IMR-90 (cell line): ENCODE measurements at regions not wholly inside any gene's neighbourhood (a gene's known extent, or its start where the extent isn't known, plus 50 kb on each side); places are given as distances from the start of the nearest gene placed in this dataset.

ENCODE experiments used
- ATAC-seq: fragments of 200-7000 bp; cut with Tn5 transposase; 2 replicates; pipeline ENCODE4 v1.9.1; 2020; ENCODE audit warnings: low read depth, mild to moderate bottlenecking, moderate library complexity
- BruUV-seq: library from RNA; stranded (reverse); fragments of 400-500 nt; replicated peaks from 2 replicates; lab custom pipeline; 2021; lab: Mats Ljungman, UMichigan
- CTCF ChIA-PET: fragments of 300-600 bp; formaldehyde crosslinking; extraction: SDS; loops from one replicate; lab custom pipeline; 2021; ENCODE audit warnings: antibody characterized with exemption; lab: Yijun Ruan, JAX
- POLR2A ChIA-PET: fragments of 300-600 bp; sonication (Branson Sonifier 250); formaldehyde crosslinking; loops from one replicate; lab custom pipeline; 2022; ENCODE audit warnings: antibody characterized with exemption; ENCODE audit not compliant: unreplicated experiment; lab: Charles Lee
- DNase-seq: peaks from one replicate; pipeline ENCODE4 v3.0.0; 2013
- H2AFZ ChIP-seq: replicated peaks from 2 replicates; pipeline ENCODE3; 2013; ENCODE audit warnings: low read length, mild to moderate bottlenecking; ENCODE audit not compliant: poor library complexity
- H2AK5ac ChIP-seq: 2 replicates; pipeline ENCODE4 v1.6.1; 2013; ENCODE audit warnings: low read depth, low read length, inconsistent platforms
- H2AK9ac ChIP-seq: replicated peaks from 2 replicates; pipeline ENCODE3; 2013; ENCODE audit warnings: mild to moderate bottlenecking, low read depth, low read length, moderate library complexity; ENCODE audit not compliant: poor library complexity
- H2BK120ac ChIP-seq: 2 replicates; pipeline ENCODE4 v1.6.1; 2013; ENCODE audit warnings: low read depth, low read length, inconsistent platforms
- H2BK15ac ChIP-seq: 3 replicates; pipeline ENCODE4 v1.6.1; 2013; ENCODE audit warnings: low read depth, low read length, inconsistent platforms
- H2BK20ac ChIP-seq: 2 replicates; pipeline ENCODE4 v1.6.1; 2013; ENCODE audit warnings: low read depth, mild to moderate bottlenecking, inconsistent platforms, low read length, moderate library complexity
- H2BK5ac ChIP-seq: 2 replicates; pipeline ENCODE4 v1.6.1; 2013; ENCODE audit warnings: mild to moderate bottlenecking, low read depth, low read length, inconsistent platforms; ENCODE audit not compliant: poor library complexity, severe bottlenecking
- H3K14ac ChIP-seq: replicated peaks from 2 replicates; pipeline ENCODE4 v1.6.1; 2013; ENCODE audit warnings: low read depth, low read length, inconsistent platforms
- H3K18ac ChIP-seq: 2 replicates; pipeline ENCODE4 v1.6.1; 2013; ENCODE audit warnings: low read depth, low read length, control low read depth
- H3K23ac ChIP-seq: 2 replicates; pipeline ENCODE4 v1.6.1; 2013; ENCODE audit warnings: low read depth, low read length, inconsistent platforms
- H3K27ac ChIP-seq: 2 replicates; pipeline ENCODE4 v1.5.1; 2013; ENCODE audit warnings: mild to moderate bottlenecking, control low read depth, low read length; ENCODE audit not compliant: insufficient read depth
- H3K27me3 ChIP-seq: 2 replicates; pipeline ENCODE4 v1.6.1; 2013; ENCODE audit warnings: low read length; ENCODE audit not compliant: control insufficient read depth, insufficient read depth
- H3K36me3 ChIP-seq: 2 replicates; pipeline ENCODE4 v1.6.1; 2013; ENCODE audit warnings: low read length, mixed read lengths; ENCODE audit not compliant: control insufficient read depth, insufficient read depth
- H3K4ac ChIP-seq: 2 replicates; pipeline ENCODE4 v1.6.1; 2013; ENCODE audit warnings: low read depth, low read length, inconsistent platforms
- H3K4me1 ChIP-seq: 2 replicates; pipeline ENCODE4 v1.6.1; 2013; ENCODE audit warnings: low read length, mixed read lengths; ENCODE audit not compliant: control insufficient read depth, insufficient read depth
- H3K4me2 ChIP-seq: 2 replicates; pipeline ENCODE4 v1.6.1; 2013; ENCODE audit warnings: low read depth, mild to moderate bottlenecking, control low read depth, low read length, moderate library complexity
- H3K4me3 ChIP-seq: 2 replicates; pipeline ENCODE4 v1.5.1; 2013; ENCODE audit warnings: low read depth, mild to moderate bottlenecking, control low read depth, low read length, moderate library complexity; ENCODE audit not compliant: insufficient read depth
- H3K56ac ChIP-seq: 2 replicates; pipeline ENCODE4 v1.6.1; 2013; ENCODE audit warnings: low read length, inconsistent platforms; ENCODE audit not compliant: insufficient read depth; ENCODE audit errors: extremely low read depth
- H3K79me1 ChIP-seq, 2 experiments: 2 replicates each; pipeline ENCODE4 v1.6.1; 2013; ENCODE audit warnings: low read length in 2 of 2, inconsistent platforms in 1 of 2, low read depth in 1 of 2
- H3K9ac ChIP-seq: 2 replicates; pipeline ENCODE4 v1.6.1; 2013; ENCODE audit warnings: low read depth, low read length, control low read depth
- H3K9me1 ChIP-seq: 2 replicates; pipeline ENCODE4 v1.6.1; 2013; ENCODE audit warnings: low read length, inconsistent platforms; ENCODE audit not compliant: insufficient read depth
- H3K9me3 ChIP-seq: 2 replicates; pipeline ENCODE4 v1.6.1; 2013; ENCODE audit warnings: low read length; ENCODE audit not compliant: control insufficient read depth, insufficient read depth
- H4K20me1 ChIP-seq: 2 replicates; pipeline ENCODE4 v1.6.1; 2013; ENCODE audit warnings: low read length, inconsistent platforms; ENCODE audit not compliant: insufficient read depth
- H4K5ac ChIP-seq: 2 replicates; pipeline ENCODE4 v1.6.1; 2013; ENCODE audit warnings: mild to moderate bottlenecking, low read depth, low read length, control low read depth
- H4K8ac ChIP-seq, 2 experiments: 2 replicates each; pipeline ENCODE4 v1.6.1; 2013; ENCODE audit warnings: low read depth in 2 of 2, low read length in 2 of 2, control low read depth in 1 of 2, inconsistent platforms in 1 of 2
- H4K91ac ChIP-seq: 2 replicates; pipeline ENCODE4 v1.6.1; 2013; ENCODE audit warnings: low read depth, low read length, inconsistent platforms; ENCODE audit not compliant: insufficient read depth
- BHLHE40 ChIP-seq: fragments of 150-350 bp; IDR thresholded peaks from 2 replicates; pipeline ENCODE4 v1.6.1; 2016; ENCODE audit warnings: mild to moderate bottlenecking, low read depth, low read length
- CEBPB ChIP-seq: IDR thresholded peaks from 2 replicates; pipeline ENCODE4 v1.6.1; 2012; ENCODE audit warnings: low read depth, low read length, improper control_type of control experiment
- CHD1 ChIP-seq: IDR thresholded peaks from 2 replicates; pipeline ENCODE4 v1.6.1; 2012; ENCODE audit warnings: low read depth, low read length, improper control_type of control experiment
- CTCF ChIP-seq: conservative IDR thresholded peaks from 2 replicates; pipeline ENCODE4 v1.5.1; 2012; ENCODE audit warnings: mild to moderate bottlenecking, low read depth, low read length, improper control_type of control experiment
- ELK1 ChIP-seq: fragments of 150-350 bp; IDR thresholded peaks from 2 replicates; pipeline ENCODE4 v1.6.1; 2016; ENCODE audit warnings: low read depth, mild to moderate bottlenecking, low read length, moderate library complexity, borderline replicate concordance
- FOS ChIP-seq: fragments of 150-350 bp; IDR thresholded peaks from 2 replicates; pipeline ENCODE4 v1.6.1; 2016; ENCODE audit warnings: low read depth, low read length
- MAFK ChIP-seq: IDR thresholded peaks from 2 replicates; pipeline ENCODE4 v1.6.1; 2012; ENCODE audit warnings: low read depth, low read length, improper control_type of control experiment
- MAZ ChIP-seq: IDR thresholded peaks from 2 replicates; pipeline ENCODE4 v1.6.1; 2012; ENCODE audit warnings: low read depth, mild to moderate bottlenecking, low read length, improper control_type of control experiment, moderate library complexity, borderline replicate concordance
- MXI1 ChIP-seq: IDR thresholded peaks from 2 replicates; pipeline ENCODE4 v1.6.1; 2012; ENCODE audit warnings: low read depth, mild to moderate bottlenecking, low read length, moderate library complexity, borderline replicate concordance
- NFE2L2 ChIP-seq: fragments of 150-350 bp; IDR thresholded peaks from 2 replicates; pipeline ENCODE4 v1.6.1; 2016; ENCODE audit warnings: low read depth, mild to moderate bottlenecking, low read length
- POLR2A ChIP-seq: IDR thresholded peaks from 2 replicates; pipeline ENCODE4 v1.6.1; 2012; ENCODE audit warnings: mild to moderate bottlenecking, low read depth, low read length
- RAD21 ChIP-seq: IDR thresholded peaks from 2 replicates; pipeline ENCODE4 v1.6.1; 2012; ENCODE audit warnings: low read length, improper control_type of control experiment
- RCOR1 ChIP-seq: IDR thresholded peaks from 2 replicates; pipeline ENCODE4 v1.6.1; 2012; ENCODE audit warnings: mild to moderate bottlenecking, low read length, improper control_type of control experiment; ENCODE audit not compliant: insufficient replicate concordance
- RFX5 ChIP-seq: IDR thresholded peaks from 2 replicates; pipeline ENCODE4 v1.8.0; 2012; ENCODE audit warnings: low read depth, mild to moderate bottlenecking, low read length, moderate library complexity
- SMC3 ChIP-seq: fragments of 150-350 bp; IDR thresholded peaks from 2 replicates; pipeline ENCODE4 v1.6.1; 2016; ENCODE audit warnings: low read depth, mild to moderate bottlenecking, antibody characterized with exemption, low read length, moderate library complexity
- USF2 ChIP-seq: fragments of 150-350 bp; IDR thresholded peaks from 2 replicates; pipeline ENCODE4 v1.6.1; 2017; ENCODE audit warnings: mild to moderate bottlenecking, antibody characterized with exemption, low read length, low read depth
- WGBS, 2 experiments: methylation state at CpG; one replicate each; pipeline versions ENCODE4 v1.1.5 to v1.1.7; 2013; ENCODE audit warnings: missing lambda C conversion rate in 2 of 2; ENCODE audit not compliant: insufficient read length in 1 of 2; ENCODE audit errors: extremely low coverage in 2 of 2; 5-methylcytosine and 5-hydroxymethylcytosine counted together
- dilution Hi-C: fragments of 300-500 bp; cut with HindIII; formaldehyde crosslinking; loops from one replicate; pipeline ENCODE4 v1.14.3; 2018; ENCODE audit warnings: low sequenced_read_pairs; ENCODE audit not compliant: unreplicated experiment
- in situ Hi-C: fragments of 300-500 bp; cut with MboI; formaldehyde crosslinking; loops from 3 replicates; pipeline ENCODE4 v1.14.3; 2019; ENCODE audit warnings: low sequenced_read_pairs, inconsistent platforms, mixed read lengths
- intact Hi-C: fragments of 100-400 bp; cut with micrococcal nuclease; formaldehyde crosslinking; loops from 2 replicates; pipeline ENCODE4 v1.10.0; 2022

GRCh38 chr5:143505934-143506333 is 102.4 kb upstream of the NR3C1 start:
- no TSS peak for BruUV-seq
- H3K4me1 ChIP-seq, result peaks cover 11% of the 10 kb centered on the region
- peak overlapping the region; percentile 67 for H2BK20ac ChIP-seq
- no peaks in the 10 kb centered on the region for H3K27me3 ChIP-seq
- in situ Hi-C loops (no loop called here), dilution Hi-C loops (no loop called here), intact Hi-C loops (loop anchor here (5.0 kb wide), 2 partner anchors 321 to 474 kb away; no protein-coding TSS in a partner anchor)
- peak overlapping the region; percentile 53 for H4K91ac ChIP-seq
- peaks cover 18% of the 10 kb centered on the region for H3K9me1 ChIP-seq
- peak overlapping the region; percentile 92 for H2AK5ac ChIP-seq
- no peak overlapping the region for H2AFZ ChIP-seq
- no peaks in the 10 kb centered on the region for H4K20me1 ChIP-seq
- no peaks in the 10 kb centered on the region for H3K9me3 ChIP-seq
- TF ChIP-seq BHLHE40 (no peak), SMC3 (no peak), CTCF (no peak), ELK1 (no peak), FOS (no peak), RCOR1 (no peak), NFE2L2 (no peak), CHD1 (no peak), USF2 (no peak), MAFK (no peak), CEBPB (no peak), POLR2A (no peak), MXI1 (no peak), MAZ (no peak), RAD21 (no peak), RFX5 (no peak)
- no peak overlapping the region; the same call in 1 of the 2 replicates for H3K56ac ChIP-seq
- peak overlapping the region; percentile 83 for H3K14ac ChIP-seq
- no peak overlapping the region for H3K4me3 ChIP-seq
- H2BK5ac ChIP-seq, result peak overlapping the region; percentile 85
- peak overlapping the region; percentile 77 for H3K4ac ChIP-seq
- H3K4me2 ChIP-seq, result no peak overlapping the region
- POLR2A ChIA-PET, result no interaction called here
- CTCF ChIA-PET, result interaction anchor here (1.0 kb wide), 1 partner anchor 118 kb away, joined by 3 read pairs; no protein-coding TSS in a partner anchor
- ATAC-seq, result no peak
- H4K5ac ChIP-seq, result peak overlapping the region; percentile 15; the same call in 1 of the 2 replicates
- H3K23ac ChIP-seq, result peak overlapping the region; percentile 23; the same call in 1 of the 2 replicates
- no CpG with 5 or more reads among the region's 1 CpG for WGBS, 2 experiments
- H2BK120ac ChIP-seq, result peak overlapping the region; percentile 87
- H3K27ac ChIP-seq, result peak overlapping the region; percentile 57
- peak overlapping the region; percentile 42 to 69; a peak in 2 of 4 replicates for H4K8ac ChIP-seq
- H3K9ac ChIP-seq, result no peak overlapping the region
- no peak overlapping the region for H2AK9ac ChIP-seq
- H3K79me1 ChIP-seq, result no peaks in the 10 kb centered on the region
- peak overlapping the region; percentile 62 for H3K18ac ChIP-seq
- DNase-seq, result no peak
- no peaks in the 10 kb centered on the region for H3K36me3 ChIP-seq
- H2BK15ac ChIP-seq, result peak overlapping the region; percentile 84; the same call in 2 of the 3 replicates
